ENCODE measurements at regions not wholly inside any gene's neighbourhood (a gene's known extent, or its start where the extent isn't known, plus 50 kb on each side); places are given as distances from the start of the nearest gene placed in this dataset.

GRCh38 chr22:48450188-48450825, 1377.4 kb downstream of the BRD1 start:
- Histone ChIP-seq H3K4me3 (ENCODE audit: low read length) (no peak overlapping the region), H3K27ac (ENCODE audit: low read length) (no peak overlapping the region), H3K27me3 (ENCODE audit: insufficient read depth, low read length) (no peaks in the 10 kb centered on the region), H3K9me3 (ENCODE audit: insufficient read depth, low read depth, low read length) (no peaks in the 10 kb centered on the region), H3K4me1 (ENCODE audit: insufficient read depth, low read length) (no peaks in the 10 kb centered on the region), H3K36me3 (ENCODE audit: insufficient read depth, low read depth, low read length) (no peaks in the 10 kb centered on the region), H3K9ac (ENCODE audit: low read depth, low read length) (no peak overlapping the region)

GRCh38 chr22:48449466-48450187, 1378.0 kb downstream of the BRD1 start:
- no peaks in the 10 kb centered on the region for H3K36me3 ChIP-seq (ENCODE audit: insufficient read depth, low read depth, low read length)
- H3K4me3 ChIP-seq (ENCODE audit: low read length): no peak overlapping the region
- H3K9me3 ChIP-seq (ENCODE audit: insufficient read depth, low read depth, low read length): no peaks in the 10 kb centered on the region
- 0 out of 2 replicates have a peak, but pooled peaks cover 4% of the 10 kb centered on the region for H3K27me3 ChIP-seq (ENCODE audit: insufficient read depth, low read length)
- no peaks in the 10 kb centered on the region for H3K4me1 ChIP-seq (ENCODE audit: insufficient read depth, low read length)
- H3K27ac ChIP-seq (ENCODE audit: low read length): no peak overlapping the region
- no peak overlapping the region for H3K9ac ChIP-seq (ENCODE audit: low read depth, low read length)

GRCh38 chr22:48448821-48449220, 1378.9 kb downstream of the BRD1 start:
- Histone ChIP-seq H3K9me3 (ENCODE audit: insufficient read depth, low read depth, low read length) (no peaks in the 10 kb centered on the region), H3K27ac (ENCODE audit: low read length) (no peak overlapping the region), H3K9ac (ENCODE audit: low read depth, low read length) (no peak overlapping the region), H3K4me3 (ENCODE audit: low read length) (no peak overlapping the region), H3K27me3 (ENCODE audit: insufficient read depth, low read length) (0 out of 2 replicates have a peak, but pooled peaks cover 5% of the 10 kb centered on the region), H3K4me1 (ENCODE audit: insufficient read depth, low read length) (no peaks in the 10 kb centered on the region), H3K36me3 (ENCODE audit: insufficient read depth, low read depth, low read length) (no peaks in the 10 kb centered on the region)

DNA sequence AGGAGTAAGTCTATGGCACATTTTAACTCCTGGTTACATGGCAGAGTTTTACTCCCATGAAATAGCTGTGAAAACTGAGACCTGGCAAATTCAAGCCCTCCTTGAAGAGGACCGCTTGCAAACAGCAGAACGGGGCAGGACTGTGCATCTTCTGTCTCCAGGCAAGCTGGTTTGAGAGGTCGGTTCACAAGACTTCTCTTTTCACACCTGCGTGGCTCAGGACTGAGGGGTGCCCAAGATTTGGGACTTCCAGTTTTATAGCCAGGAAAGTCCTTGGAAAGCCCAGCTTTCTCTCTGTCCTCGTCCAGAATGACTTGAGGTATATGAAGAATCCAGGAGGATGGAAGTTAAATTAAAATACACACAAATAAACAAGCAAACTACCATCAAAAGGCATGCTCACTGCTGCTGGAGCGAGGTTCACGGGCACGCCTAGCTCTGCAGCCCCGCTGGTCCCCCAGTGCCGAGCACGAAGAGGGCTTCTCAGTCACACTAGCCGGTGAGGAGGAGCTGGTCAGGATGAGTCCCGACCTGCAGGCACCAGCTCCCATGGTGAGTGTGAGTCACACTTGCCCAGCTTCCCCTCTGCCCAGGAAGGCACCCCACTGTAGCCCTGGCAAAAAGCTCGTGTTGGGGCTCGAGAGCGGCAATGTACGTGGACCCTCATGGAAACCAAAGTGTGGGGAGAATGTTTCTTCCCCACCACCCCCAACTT, 1382.4 kb downstream of the BRD1 start:
- no peak overlapping the region for H3K27ac ChIP-seq (ENCODE audit: low read length)
- H3K4me3 ChIP-seq (ENCODE audit: low read length): no peak overlapping the region
- 0 out of 2 replicates have a peak, but pooled peaks cover 5% of the 10 kb centered on the region for H3K27me3 ChIP-seq (ENCODE audit: insufficient read depth, low read length)
- no peaks in the 10 kb centered on the region for H3K9me3 ChIP-seq (ENCODE audit: insufficient read depth, low read depth, low read length)
- H3K36me3 ChIP-seq (ENCODE audit: insufficient read depth, low read depth, low read length): no peaks in the 10 kb centered on the region
- no peaks in the 10 kb centered on the region for H3K4me1 ChIP-seq (ENCODE audit: insufficient read depth, low read length)
- no peak overlapping the region for H3K9ac ChIP-seq (ENCODE audit: low read depth, low read length)

DNA sequence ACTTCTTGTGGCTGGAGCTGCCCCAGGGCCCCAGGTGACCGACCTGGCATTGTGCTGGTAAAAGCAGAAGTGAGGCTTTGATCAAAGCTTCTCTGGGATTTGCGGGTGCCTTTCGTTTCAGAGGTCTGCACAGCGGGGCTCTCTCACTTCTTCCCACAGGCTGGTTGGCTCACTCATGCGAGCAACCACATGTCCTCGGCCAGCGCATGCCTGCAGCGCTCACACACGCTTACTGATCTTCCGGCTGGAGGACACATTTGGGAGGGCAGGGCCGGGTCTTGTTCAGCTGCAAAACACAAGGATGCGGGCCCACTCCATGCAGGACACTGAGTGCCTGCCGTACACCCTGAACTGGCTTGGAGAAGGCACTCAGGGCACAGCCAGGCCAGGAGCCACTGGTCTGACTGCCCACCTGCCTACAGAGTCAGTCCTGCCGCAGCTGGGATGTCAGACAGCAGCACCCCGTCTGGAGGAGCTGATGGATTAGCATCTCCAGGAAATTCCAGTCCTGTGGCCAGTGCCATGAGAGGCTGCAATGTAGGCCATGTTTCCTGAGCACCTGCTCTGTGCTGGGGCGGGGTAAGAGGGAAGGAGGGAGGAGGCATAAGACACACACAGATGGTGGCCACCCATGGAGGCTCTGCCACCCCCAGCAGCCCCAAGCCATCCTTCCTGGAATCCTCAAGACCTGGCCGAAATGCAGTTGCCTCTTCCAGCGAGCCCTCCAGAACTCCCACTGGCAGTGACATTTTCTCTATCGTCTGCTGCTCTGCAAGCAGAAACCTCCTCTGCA, 1383.2 kb downstream of the BRD1 start:
- Histone ChIP-seq H3K4me3 (ENCODE audit: low read length) (no peak overlapping the region), H3K9me3 (ENCODE audit: insufficient read depth, low read depth, low read length) (no peaks in the 10 kb centered on the region), H3K27me3 (ENCODE audit: insufficient read depth, low read length) (0 out of 2 replicates have a peak, but pooled peaks cover 5% of the 10 kb centered on the region), H3K36me3 (ENCODE audit: insufficient read depth, low read depth, low read length) (no peaks in the 10 kb centered on the region), H3K27ac (ENCODE audit: low read length) (no peak overlapping the region), H3K9ac (ENCODE audit: low read depth, low read length) (no peak overlapping the region), H3K4me1 (ENCODE audit: insufficient read depth, low read length) (no peaks in the 10 kb centered on the region)

DNA sequence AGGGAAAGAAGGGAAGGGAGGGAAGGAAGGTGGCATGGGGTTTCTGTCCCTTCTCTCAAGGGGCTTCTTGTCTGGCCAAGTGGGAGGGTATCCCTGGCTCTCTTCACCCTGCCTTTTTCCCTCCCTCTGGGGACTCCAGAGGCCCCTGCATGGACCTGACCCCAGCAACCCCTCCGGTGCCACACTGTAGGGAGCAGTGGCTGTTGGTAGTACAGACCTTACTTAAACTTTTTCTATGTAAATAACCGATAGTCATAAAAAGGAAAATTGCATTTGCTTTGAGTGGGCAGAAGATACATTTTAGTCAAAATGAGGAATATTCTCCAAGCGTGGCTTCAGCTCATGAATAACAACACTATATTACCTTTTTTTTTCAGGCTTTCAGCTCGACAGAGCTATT, 1384.0 kb downstream of the BRD1 start:
- Histone ChIP-seq H3K4me3 (ENCODE audit: low read length) (no peak overlapping the region), H3K27ac (ENCODE audit: low read length) (no peak overlapping the region), H3K36me3 (ENCODE audit: insufficient read depth, low read depth, low read length) (no peaks in the 10 kb centered on the region), H3K9me3 (ENCODE audit: insufficient read depth, low read depth, low read length) (no peaks in the 10 kb centered on the region), H3K27me3 (ENCODE audit: insufficient read depth, low read length) (0 out of 2 replicates have a peak, but pooled peaks cover 5% of the 10 kb centered on the region), H3K9ac (ENCODE audit: low read depth, low read length) (no peak overlapping the region), H3K4me1 (ENCODE audit: insufficient read depth, low read length) (no peaks in the 10 kb centered on the region)

DNA sequence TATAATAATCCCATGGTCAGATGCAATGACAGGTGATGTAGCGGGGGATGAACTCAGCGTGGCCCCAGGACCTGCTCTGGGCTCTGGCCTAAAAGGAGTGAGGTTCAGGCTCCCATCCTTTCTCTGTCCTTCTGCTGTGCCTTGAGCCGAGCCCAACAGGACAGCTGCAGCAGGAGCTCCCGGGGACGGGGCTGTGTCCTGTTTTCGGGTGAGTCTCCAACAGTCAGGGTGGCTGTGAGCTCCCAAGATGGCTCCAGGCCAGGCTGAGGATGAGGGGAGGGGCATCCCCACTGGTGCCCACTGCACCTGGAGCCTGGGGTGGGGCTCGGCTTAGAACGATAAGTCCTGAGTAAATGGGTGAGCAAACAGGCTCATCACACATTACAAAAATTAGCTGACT, 1385.0 kb downstream of the BRD1 start:
- Histone ChIP-seq H3K9me3 (ENCODE audit: insufficient read depth, low read depth, low read length) (no peaks in the 10 kb centered on the region), H3K9ac (ENCODE audit: low read depth, low read length) (no peak overlapping the region), H3K27me3 (ENCODE audit: insufficient read depth, low read length) (0 out of 2 replicates have a peak, but pooled peaks cover 5% of the 10 kb centered on the region), H3K27ac (ENCODE audit: low read length) (no peak overlapping the region), H3K4me1 (ENCODE audit: insufficient read depth, low read length) (no peaks in the 10 kb centered on the region), H3K4me3 (ENCODE audit: low read length) (no peak overlapping the region), H3K36me3 (ENCODE audit: insufficient read depth, low read depth, low read length) (no peaks in the 10 kb centered on the region)

DNA sequence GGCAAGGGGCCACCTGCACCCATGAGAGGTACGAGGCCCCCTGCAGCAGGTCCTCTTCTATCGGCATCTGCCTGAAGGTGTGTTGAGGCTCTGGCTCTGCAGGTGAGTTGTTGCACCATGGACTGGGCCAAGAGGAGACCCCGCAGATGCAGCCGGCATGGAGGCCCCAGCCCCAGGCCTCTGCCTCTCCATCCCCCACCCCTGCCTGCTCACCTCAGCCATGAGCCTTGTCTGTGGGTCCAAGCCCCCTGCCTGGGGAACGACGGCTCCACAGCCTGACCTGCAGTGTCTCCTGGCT, 1386.2 kb downstream of the BRD1 start:
- Histone ChIP-seq H3K9me3 (ENCODE audit: insufficient read depth, low read depth, low read length) (no peaks in the 10 kb centered on the region), H3K4me1 (ENCODE audit: insufficient read depth, low read length) (no peaks in the 10 kb centered on the region), H3K27ac (ENCODE audit: low read length) (no peak overlapping the region), H3K4me3 (ENCODE audit: low read length) (no peak overlapping the region), H3K27me3 (ENCODE audit: insufficient read depth, low read length) (0 out of 2 replicates have a peak, but pooled peaks cover 5% of the 10 kb centered on the region), H3K36me3 (ENCODE audit: insufficient read depth, low read depth, low read length) (no peaks in the 10 kb centered on the region), H3K9ac (ENCODE audit: low read depth, low read length) (no peak overlapping the region)

GRCh38 chr22:48440673-48441552, 1386.8 kb downstream of the BRD1 start:
- 0 out of 2 replicates have a peak, but pooled peaks cover 5% of the 10 kb centered on the region for H3K27me3 ChIP-seq (ENCODE audit: insufficient read depth, low read length)
- H3K36me3 ChIP-seq (ENCODE audit: insufficient read depth, low read depth, low read length): no peaks in the 10 kb centered on the region
- no peak overlapping the region for H3K27ac ChIP-seq (ENCODE audit: low read length)
- no peaks in the 10 kb centered on the region for H3K9me3 ChIP-seq (ENCODE audit: insufficient read depth, low read depth, low read length)
- no peak overlapping the region for H3K9ac ChIP-seq (ENCODE audit: low read depth, low read length)
- H3K4me1 ChIP-seq (ENCODE audit: insufficient read depth, low read length): no peaks in the 10 kb centered on the region
- no peak overlapping the region for H3K4me3 ChIP-seq (ENCODE audit: low read length)

DNA sequence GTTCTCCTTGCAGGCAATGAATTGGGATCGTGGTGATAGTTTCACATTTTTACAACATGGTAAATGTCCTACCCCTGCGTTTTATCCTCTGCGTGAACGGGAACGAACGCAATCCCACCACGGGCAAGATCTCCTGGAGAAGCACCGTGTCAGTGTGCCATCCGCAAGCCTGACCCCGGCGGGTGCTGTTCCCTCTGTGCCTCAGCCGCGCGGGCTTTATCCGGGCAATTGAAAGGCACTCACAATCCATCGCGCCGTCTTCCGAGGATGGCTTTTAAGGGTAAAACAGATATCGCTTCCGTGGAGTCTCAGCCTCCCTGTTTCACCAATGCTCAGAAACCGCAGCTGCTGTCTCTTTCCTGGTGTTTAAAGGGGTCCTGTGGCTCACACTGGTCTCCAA, 1387.5 kb downstream of the BRD1 start:
- Histone ChIP-seq H3K4me3 (ENCODE audit: low read length) (no peak overlapping the region), H3K36me3 (ENCODE audit: insufficient read depth, low read depth, low read length) (no peaks in the 10 kb centered on the region), H3K9ac (ENCODE audit: low read depth, low read length) (no peak overlapping the region), H3K4me1 (ENCODE audit: insufficient read depth, low read length) (no peaks in the 10 kb centered on the region), H3K27me3 (ENCODE audit: insufficient read depth, low read length) (0 out of 2 replicates have a peak, but pooled peaks cover 5% of the 10 kb centered on the region), H3K9me3 (ENCODE audit: insufficient read depth, low read depth, low read length) (no peaks in the 10 kb centered on the region), H3K27ac (ENCODE audit: low read length) (no peak overlapping the region)

Data from iPS-20b (cell line).